ENCODE measurements at regions not wholly inside any gene's neighbourhood (a gene's known extent, or its start where the extent isn't known, plus 50 kb on each side); places are given as distances from the start of the nearest gene placed in this dataset.

DNA sequence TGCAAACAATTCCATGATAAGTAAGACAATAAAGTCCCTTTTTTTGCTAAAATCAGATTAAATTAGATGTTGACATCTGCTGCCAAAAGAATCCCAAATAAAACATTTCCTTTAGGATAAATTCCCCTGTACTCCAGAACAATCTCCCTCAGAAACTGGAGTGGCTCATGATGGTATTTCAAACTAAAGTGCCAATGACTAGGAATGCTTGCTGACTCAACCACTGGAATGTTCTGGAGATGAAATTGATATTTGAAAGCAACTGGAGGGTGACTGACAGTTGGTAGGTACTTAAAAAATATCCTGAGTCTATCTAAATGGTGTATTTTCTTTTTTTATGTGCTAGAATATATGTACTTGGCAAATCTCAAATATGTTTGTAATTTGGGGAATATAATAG is 350.1 kb upstream of the TSHZ2 start:
- no peak overlapping the region for H3K27ac ChIP-seq
- no peaks in the 10 kb centered on the region for H3K27me3 ChIP-seq
- intact Hi-C loops (cut with DNase I): no loop called here
- no peak for TF ChIP-seq EP300 (IDR thresholded peaks at IDR 0.05)
- no peak for TF ChIP-seq POLR2A (IDR thresholded peaks at IDR 0.05)
- TF ChIP-seq CTCF (IDR thresholded peaks at IDR 0.05): no peak
- TF ChIP-seq POLR2AphosphoS5 (IDR thresholded peaks at IDR 0.05): no peak
- no peak for DNase-seq
- H3K9me3 ChIP-seq: no peaks in the 10 kb centered on the region
- no peaks in the 10 kb centered on the region for H3K36me3 ChIP-seq
- H3K4me1 ChIP-seq: no peaks in the 10 kb centered on the region
- H3K4me3 ChIP-seq: no peak overlapping the region

DNA sequence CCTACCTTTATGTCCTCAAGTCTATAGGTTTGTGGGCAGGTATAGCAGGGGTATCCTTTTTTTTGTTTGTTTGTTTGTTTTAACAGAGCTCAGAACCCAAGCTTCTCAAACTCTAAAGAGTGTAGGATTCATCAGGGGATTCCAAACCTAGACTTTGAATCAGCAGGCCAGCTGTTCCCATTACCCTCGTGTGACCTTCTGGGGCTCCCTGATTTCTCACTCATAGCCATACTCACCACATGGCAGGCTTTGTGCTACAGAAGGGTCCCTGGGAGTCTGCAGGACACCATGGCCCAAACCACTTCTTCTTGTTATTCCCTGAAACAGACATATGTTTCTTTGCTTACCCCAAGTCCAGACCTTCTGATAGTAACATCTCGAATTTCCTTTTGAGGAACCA is 350.8 kb upstream of the TSHZ2 start:
- H3K9me3 ChIP-seq: no peaks in the 10 kb centered on the region
- H3K4me1 ChIP-seq: no peaks in the 10 kb centered on the region
- no peak for DNase-seq
- no peak for TF ChIP-seq POLR2A (IDR thresholded peaks at IDR 0.05)
- intact Hi-C loops (cut with DNase I): no loop called here
- no peaks in the 10 kb centered on the region for H3K36me3 ChIP-seq
- no peak overlapping the region for H3K27ac ChIP-seq
- 43 to 74% methylated on average over 2 of the region's 2 CpGs for WGBS, 2 donors
- no peak overlapping the region for H3K4me3 ChIP-seq
- no peaks in the 10 kb centered on the region for H3K27me3 ChIP-seq

- Histone ChIP-seq H3K36me3 (no peaks in the 10 kb centered on the region), H3K27me3 (no peaks in the 10 kb centered on the region), H3K4me3 (no peak overlapping the region), H3K4me1 (peaks cover 0 to 3% (median 0%) of the 10 kb centered on the region in 4 donors), H3K27ac (no peak overlapping the region), H3K9me3 (no peaks in the 10 kb centered on the region)
- WGBS, 2 donors: 79 to 89% methylated on average over 3 of the region's 3 CpGs
- DNase-seq: no peak
- no peak for TF ChIP-seq EP300 (IDR thresholded peaks at IDR 0.05)
- no peak for TF ChIP-seq POLR2A (IDR thresholded peaks at IDR 0.05)
- intact Hi-C loops (cut with DNase I): no loop called here
Measured at GRCh38 chr20:52619671-52620070, 352.5 kb upstream of the TSHZ2 start.

GRCh38 chr20:52619101-52619500 is 353.1 kb upstream of the TSHZ2 start:
- WGBS, 2 donors: 24 to 49% methylated on average over 5 of the region's 5 CpGs
- no peaks in the 10 kb centered on the region for H3K9me3 ChIP-seq
- H3K4me3 ChIP-seq: no peak overlapping the region
- H3K36me3 ChIP-seq: no peaks in the 10 kb centered on the region
- intact Hi-C loops (cut with DNase I): no loop called here
- no peak overlapping the region for H3K27ac ChIP-seq
- peaks cover 0 to 3% (median 0%) of the 10 kb centered on the region in 4 donors for H3K4me1 ChIP-seq
- TF ChIP-seq POLR2A (IDR thresholded peaks at IDR 0.05) (no peak), CTCF (IDR thresholded peaks at IDR 0.05) (no peak), EP300 (IDR thresholded peaks at IDR 0.05) (no peak), POLR2AphosphoS5 (IDR thresholded peaks at IDR 0.05) (no peak)
- H3K27me3 ChIP-seq: no peaks in the 10 kb centered on the region
- no peak for DNase-seq

GRCh38 chr20:52616629-52617028 is 355.5 kb upstream of the TSHZ2 start:
- intact Hi-C loops (cut with DNase I): no loop called here
- WGBS, 2 donors: 53 to 59% methylated on average over 3 of the region's 3 CpGs
- Histone ChIP-seq H3K4me3 (no peak overlapping the region), H3K27me3 (no peaks in the 10 kb centered on the region), H3K36me3 (no peaks in the 10 kb centered on the region), H3K27ac (no peak overlapping the region), H3K9me3 (no peaks in the 10 kb centered on the region), H3K4me1 (peaks cover 0 to 3% (median 0%) of the 10 kb centered on the region in 4 donors)
- TF ChIP-seq POLR2A (IDR thresholded peaks at IDR 0.05) (no peak), EP300 (IDR thresholded peaks at IDR 0.05) (no peak)
- no peak for DNase-seq

- intact Hi-C loops (cut with DNase I): no loop called here
- no peaks in the 10 kb centered on the region for H3K36me3 ChIP-seq
- no peaks in the 10 kb centered on the region for H3K27me3 ChIP-seq
- H3K27ac ChIP-seq: no peak overlapping the region
- H3K9me3 ChIP-seq: no peaks in the 10 kb centered on the region
- H3K4me1 ChIP-seq: peaks cover 0 to 3% (median 0%) of the 10 kb centered on the region in 4 donors
- DNase-seq: no peak
- 72 to 84% methylated on average over 3 of the region's 3 CpGs for WGBS, 2 donors
- no peak overlapping the region for H3K4me3 ChIP-seq
- TF ChIP-seq CTCF (IDR thresholded peaks at IDR 0.05) (no peak), POLR2A (IDR thresholded peaks at IDR 0.05) (no peak), POLR2AphosphoS5 (IDR thresholded peaks at IDR 0.05) (no peak), EP300 (IDR thresholded peaks at IDR 0.05) (no peak)
Measured at GRCh38 chr20:52614051-52614863, 357.9 kb upstream of the TSHZ2 start.
